ENCODE measurements at regions not wholly inside any gene's neighbourhood (a gene's known extent, or its start where the extent isn't known, plus 50 kb on each side); places are given as distances from the start of the nearest gene placed in this dataset.
"Not testable (repeated sequence)": the region's sequence is repeated elsewhere in the genome, so short reads cannot be mapped to it uniquely, and the experiment has no call there.

DNA sequence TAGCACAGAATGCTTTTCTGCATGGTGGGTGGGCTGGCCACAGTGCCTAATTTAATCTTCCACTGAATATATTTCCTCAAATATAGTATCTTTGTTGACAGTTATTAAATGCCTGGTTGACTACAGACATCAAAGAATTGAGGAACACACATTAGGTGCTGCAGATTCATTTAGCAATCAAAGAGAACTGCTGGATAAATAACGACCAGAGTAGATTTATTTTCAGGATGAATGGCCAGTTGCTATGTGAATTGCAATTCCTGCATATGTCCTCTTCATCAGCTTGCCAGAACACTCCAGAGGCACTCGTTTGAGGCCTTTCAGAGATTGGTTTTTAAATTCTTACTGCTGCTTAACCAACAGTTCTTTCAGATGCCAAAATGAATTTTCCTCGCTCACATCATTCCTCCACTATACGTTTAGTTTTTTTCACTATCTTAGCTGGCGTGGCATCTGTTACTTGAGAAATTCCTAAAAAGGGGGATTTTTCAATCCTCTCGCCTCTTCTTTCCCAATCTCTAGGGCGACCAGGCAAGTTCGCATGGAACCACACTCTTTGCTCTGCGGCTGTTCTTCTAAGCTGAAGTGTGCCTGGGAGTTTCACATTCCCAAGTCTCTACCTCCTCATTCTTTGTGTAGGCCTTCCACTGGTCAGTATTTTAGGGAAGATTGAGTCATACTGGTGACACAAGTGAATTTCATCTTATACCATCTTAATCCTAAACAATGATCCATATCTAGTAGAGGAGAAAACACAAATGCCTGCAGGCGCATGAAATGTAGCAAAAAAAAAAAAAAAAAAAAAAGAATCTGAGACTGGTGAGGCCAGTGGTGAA, 237.1 kb upstream of the NMUR2 start:
- no peak for DNase-seq (ENCODE audit: low spot score)
- Mint-ChIP-seq H3K36me3 (ENCODE audit: low read depth) (no peaks in the 10 kb centered on the region), H3K27ac (no peak overlapping the region), H3K4me1 (ENCODE audit: low read depth) (no peaks in the 10 kb centered on the region), H3K9me3 (no peaks in the 10 kb centered on the region), H3K27me3 (ENCODE audit: insufficient read depth) (no peaks in the 10 kb centered on the region), H3K4me3 (no peak overlapping the region)
- intact Hi-C loops (cut with micrococcal nuclease), result no loop called here

DNA sequence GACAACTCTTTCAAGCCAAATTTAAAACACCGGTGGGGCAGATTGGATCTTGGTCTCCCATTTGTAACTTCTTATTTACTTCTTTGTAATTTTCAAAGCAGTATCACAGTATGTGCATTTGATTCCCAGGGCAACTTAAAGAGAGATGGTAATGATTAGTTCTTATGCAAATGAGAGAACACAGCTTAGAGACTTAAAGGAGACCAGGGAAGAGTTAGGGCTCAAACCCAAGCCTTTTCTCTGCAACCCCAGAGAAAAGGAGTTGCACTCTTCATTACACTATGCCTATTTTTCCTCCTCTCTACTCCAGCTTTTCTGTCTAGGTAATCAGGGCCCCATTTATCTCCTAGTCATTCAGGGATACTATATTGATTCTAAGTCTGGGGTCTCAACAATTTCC, 237.8 kb upstream of the NMUR2 start:
- no peak overlapping the region for H3K4me3 Mint-ChIP-seq
- no peak overlapping the region for H3K27ac Mint-ChIP-seq
- intact Hi-C loops (cut with micrococcal nuclease), result no loop called here
- no peaks in the 10 kb centered on the region for H3K4me1 Mint-ChIP-seq (ENCODE audit: low read depth)
- no peaks in the 10 kb centered on the region for H3K27me3 Mint-ChIP-seq (ENCODE audit: insufficient read depth)
- DNase-seq (ENCODE audit: low spot score), result no peak
- no peaks in the 10 kb centered on the region for H3K36me3 Mint-ChIP-seq (ENCODE audit: low read depth)
- H3K9me3 Mint-ChIP-seq, result no peaks in the 10 kb centered on the region

DNA sequence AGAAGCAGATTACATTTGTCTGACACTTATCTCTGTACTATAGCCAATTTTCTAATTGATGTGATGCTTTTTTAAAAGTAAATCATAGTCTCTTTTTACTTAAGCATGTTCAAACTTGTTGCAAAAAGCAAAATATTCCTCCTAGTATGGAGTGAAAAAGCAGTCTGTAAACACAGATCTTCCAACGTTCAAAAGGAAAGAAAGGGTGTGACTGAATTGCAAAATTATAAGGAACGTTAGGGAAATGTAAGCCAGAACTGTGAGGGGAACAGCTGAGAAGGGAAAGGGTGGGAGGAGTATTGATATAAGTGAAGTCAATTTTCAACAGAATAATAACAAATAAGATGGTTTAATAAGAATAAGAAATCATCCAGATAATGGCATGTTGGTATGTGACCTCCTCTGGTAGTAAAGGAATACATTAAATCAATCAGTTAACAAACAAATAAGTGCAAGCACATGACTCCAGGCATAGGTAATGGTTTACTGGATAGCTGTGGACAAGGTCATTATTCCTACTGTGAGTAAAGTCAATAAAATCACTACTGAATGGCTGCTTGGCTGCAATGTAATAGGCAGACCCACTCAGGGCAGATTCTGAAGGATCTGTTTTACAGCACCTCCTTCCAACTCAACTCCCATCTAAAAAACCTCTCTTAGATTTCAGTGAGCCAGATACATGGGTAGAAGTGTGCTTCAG, 239.1 kb upstream of the NMUR2 start:
- H3K9me3 Mint-ChIP-seq, result no peaks in the 10 kb centered on the region
- H3K36me3 Mint-ChIP-seq (ENCODE audit: low read depth), result no peaks in the 10 kb centered on the region
- H3K27me3 Mint-ChIP-seq (ENCODE audit: insufficient read depth), result no peaks in the 10 kb centered on the region
- intact Hi-C loops (cut with micrococcal nuclease), result no loop called here
- H3K4me1 Mint-ChIP-seq (ENCODE audit: low read depth), result no peaks in the 10 kb centered on the region
- H3K27ac Mint-ChIP-seq, result no peak overlapping the region
- no peak for DNase-seq (ENCODE audit: low spot score)
- no peak overlapping the region for H3K4me3 Mint-ChIP-seq

DNA sequence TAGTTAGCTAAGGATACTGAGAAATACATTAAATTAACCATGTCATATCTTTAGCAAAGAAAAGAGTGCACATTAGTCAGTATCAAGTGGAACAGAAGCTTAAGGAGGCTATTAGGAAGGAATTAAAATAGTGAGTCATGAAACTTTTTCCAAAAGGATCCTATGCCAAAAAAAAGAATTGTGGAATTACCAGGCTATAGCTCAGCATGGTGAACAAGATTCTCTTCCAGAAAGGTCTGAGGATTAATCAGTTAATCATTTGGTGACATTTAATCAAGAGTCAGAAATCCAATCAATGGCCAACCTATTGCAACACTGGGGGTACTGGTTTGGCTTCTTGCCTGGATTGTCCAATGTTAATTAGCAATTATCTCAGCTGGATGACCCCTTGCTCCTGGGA, 244.5 kb upstream of the NMUR2 start:
- Mint-ChIP-seq H3K4me3 (no peak overlapping the region), H3K9me3 (no peaks in the 10 kb centered on the region), H3K27me3 (ENCODE audit: insufficient read depth) (no peaks in the 10 kb centered on the region), H3K36me3 (ENCODE audit: low read depth) (no peaks in the 10 kb centered on the region), H3K27ac (no peak overlapping the region), H3K4me1 (ENCODE audit: low read depth) (no peaks in the 10 kb centered on the region)
- intact Hi-C loops (cut with micrococcal nuclease), result no loop called here
- no peak for DNase-seq (ENCODE audit: low spot score)

DNA sequence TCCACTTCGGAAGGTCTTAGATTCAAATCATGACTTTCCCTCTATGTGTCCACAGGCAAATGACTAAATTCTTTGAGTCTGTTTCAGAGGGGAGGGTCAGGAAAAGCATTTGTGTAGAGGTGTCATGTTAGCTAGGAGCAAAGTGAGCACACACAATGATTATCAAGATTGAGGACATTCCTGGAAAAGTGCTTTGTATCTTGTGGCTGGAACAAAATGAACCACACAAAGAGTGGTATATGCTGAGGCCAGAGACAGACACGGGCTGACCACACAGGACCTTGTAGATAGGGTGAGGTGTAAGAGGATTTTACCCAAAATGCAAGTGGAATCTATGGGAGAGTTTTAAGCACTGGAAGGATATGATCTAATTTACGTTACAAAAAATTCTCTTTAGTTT, 245.3 kb upstream of the NMUR2 start:
- Mint-ChIP-seq H3K4me1 (ENCODE audit: low read depth) (no peaks in the 10 kb centered on the region), H3K27me3 (ENCODE audit: insufficient read depth) (no peaks in the 10 kb centered on the region), H3K27ac (no peak overlapping the region), H3K36me3 (ENCODE audit: low read depth) (no peaks in the 10 kb centered on the region), H3K9me3 (no peaks in the 10 kb centered on the region), H3K4me3 (no peak overlapping the region)
- intact Hi-C loops (cut with micrococcal nuclease), result no loop called here
- no peak for DNase-seq (ENCODE audit: low spot score)

DNA sequence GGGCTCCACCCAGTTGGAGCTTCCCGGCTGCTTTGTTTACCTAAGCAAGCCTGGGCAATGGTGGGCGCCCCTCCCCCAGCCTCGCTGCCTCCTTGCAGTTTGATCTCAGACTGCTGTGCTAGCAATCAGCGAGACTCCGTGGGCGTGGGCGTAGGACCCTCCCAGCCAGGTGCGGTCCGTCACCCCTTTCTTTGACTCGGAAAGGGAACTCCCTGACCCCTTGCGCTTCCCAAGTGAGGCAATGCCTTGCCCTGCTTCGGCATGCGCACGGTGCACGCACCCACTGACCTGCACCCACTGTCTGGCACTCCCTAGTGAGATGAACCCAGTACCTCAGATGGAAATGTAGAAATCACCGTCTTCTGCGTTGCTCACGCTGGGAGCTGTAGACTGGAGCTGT, 254.4 kb upstream of the NMUR2 start:
- H3K27me3 Mint-ChIP-seq (ENCODE audit: insufficient read depth); H3K4me3 Mint-ChIP-seq; intact Hi-C loops (cut with micrococcal nuclease); H3K27ac Mint-ChIP-seq; H3K9me3 Mint-ChIP-seq; H3K36me3 Mint-ChIP-seq (ENCODE audit: low read depth); H3K4me1 Mint-ChIP-seq (ENCODE audit: low read depth); DNase-seq (ENCODE audit: low spot score): not testable (repeated sequence)

DNA sequence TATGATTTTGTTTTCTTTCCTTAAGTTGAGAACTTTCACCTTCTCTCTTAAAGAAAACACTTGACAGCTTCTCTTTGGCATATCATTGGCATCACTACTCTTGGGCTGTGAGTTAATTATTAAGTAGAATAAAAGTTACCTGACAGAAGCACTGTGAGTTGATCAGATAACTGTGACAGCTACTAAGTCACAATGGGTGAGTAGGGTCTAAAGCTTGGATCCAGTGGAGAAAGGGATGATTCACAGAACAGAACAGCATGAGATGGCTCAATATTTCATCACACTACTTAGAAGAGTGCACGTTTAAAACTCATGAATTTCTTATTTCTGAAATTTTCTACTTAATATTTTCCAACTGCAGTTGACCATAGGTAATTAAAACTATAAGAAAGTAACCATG, 268.5 kb upstream of the NMUR2 start:
- H3K4me1 Mint-ChIP-seq (ENCODE audit: low read depth), result no peaks in the 10 kb centered on the region
- DNase-seq (ENCODE audit: low spot score), result no peak
- no peaks in the 10 kb centered on the region for H3K36me3 Mint-ChIP-seq (ENCODE audit: low read depth)
- no peaks in the 10 kb centered on the region for H3K9me3 Mint-ChIP-seq
- no peaks in the 10 kb centered on the region for H3K27me3 Mint-ChIP-seq (ENCODE audit: insufficient read depth)
- intact Hi-C loops (cut with micrococcal nuclease), result no loop called here
- H3K4me3 Mint-ChIP-seq, result no peak overlapping the region
- H3K27ac Mint-ChIP-seq, result no peak overlapping the region

DNA sequence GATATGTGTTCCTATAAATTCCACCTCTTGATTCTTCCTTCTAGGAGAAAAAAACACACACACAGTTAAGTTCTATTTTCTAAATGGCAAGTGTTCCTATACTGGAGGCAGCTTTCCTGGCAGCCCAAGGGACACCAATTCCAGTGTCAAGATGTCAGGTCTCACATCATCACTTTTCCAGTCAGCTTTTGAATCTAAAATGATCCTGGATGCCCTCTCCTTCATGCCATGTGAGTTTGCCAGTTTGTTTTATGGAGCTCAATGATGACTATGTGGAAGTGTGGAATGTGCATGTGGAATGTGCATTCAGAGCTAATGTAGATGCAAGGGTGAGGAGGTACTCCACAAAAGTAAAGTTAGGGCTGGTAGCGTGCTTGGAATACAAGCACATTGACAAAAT, 269.3 kb upstream of the NMUR2 start:
- Mint-ChIP-seq H3K4me1 (ENCODE audit: low read depth) (no peaks in the 10 kb centered on the region), H3K27ac (no peak overlapping the region), H3K4me3 (no peak overlapping the region), H3K9me3 (no peaks in the 10 kb centered on the region), H3K27me3 (ENCODE audit: insufficient read depth) (no peaks in the 10 kb centered on the region), H3K36me3 (ENCODE audit: low read depth) (no peaks in the 10 kb centered on the region)
- no peak for DNase-seq (ENCODE audit: low spot score)
- intact Hi-C loops (cut with micrococcal nuclease), result no loop called here

DNA sequence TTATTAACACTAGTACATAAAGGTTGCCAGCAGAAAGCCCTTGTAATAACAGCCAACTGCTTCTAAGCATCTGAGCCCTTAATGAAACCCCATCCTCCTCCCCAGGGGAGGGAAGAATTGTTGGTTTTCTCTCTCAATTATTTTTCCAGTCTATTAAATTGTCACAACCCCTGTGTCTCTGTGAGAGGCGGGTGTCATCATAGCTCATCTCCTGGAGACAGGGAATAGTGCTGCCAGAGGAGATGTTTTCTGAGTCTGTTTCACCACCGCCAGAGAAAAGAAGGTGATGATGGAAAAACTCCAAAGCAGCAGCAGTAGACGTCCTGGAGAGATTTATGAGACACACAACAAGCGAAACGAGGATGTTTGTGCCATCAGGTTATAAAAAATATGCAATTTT, 271.1 kb upstream of the NMUR2 start:
- intact Hi-C loops (cut with micrococcal nuclease), result no loop called here
- no peak for DNase-seq (ENCODE audit: low spot score)
- no peaks in the 10 kb centered on the region for H3K36me3 Mint-ChIP-seq (ENCODE audit: low read depth)

DNA sequence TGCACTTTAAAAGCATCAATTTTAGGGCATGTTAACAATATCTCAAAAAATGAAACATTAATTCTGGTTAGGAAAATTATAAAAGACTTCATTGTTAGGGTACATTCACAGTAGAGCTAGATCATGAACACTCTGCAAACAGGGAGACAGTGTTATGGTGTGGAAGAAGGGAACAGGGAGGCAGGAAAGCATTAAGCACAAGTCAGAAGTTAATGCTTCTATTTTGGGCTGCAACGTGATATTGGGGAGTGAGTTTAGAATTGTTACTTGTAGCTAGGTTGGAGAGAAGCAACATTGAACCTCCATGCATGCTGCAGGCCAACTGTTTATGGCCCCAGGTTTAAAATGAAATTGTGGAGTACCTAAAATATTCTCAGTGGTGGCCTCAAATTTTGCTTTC, 278.1 kb upstream of the NMUR2 start:
- DNase-seq (ENCODE audit: low spot score), result no peak
- Mint-ChIP-seq H3K9me3 (peaks cover 12% of the 10 kb centered on the region), H3K36me3 (ENCODE audit: low read depth) (no peaks in the 10 kb centered on the region), H3K27ac (no peak overlapping the region), H3K4me3 (no peak overlapping the region), H3K4me1 (ENCODE audit: low read depth) (no peaks in the 10 kb centered on the region), H3K27me3 (ENCODE audit: insufficient read depth) (no peaks in the 10 kb centered on the region)
- intact Hi-C loops (cut with micrococcal nuclease), result no loop called here

More for the DNA sequence above, 271.1 kb upstream of the NMUR2 start:
- no peak overlapping the region for H3K27ac Mint-ChIP-seq
- H3K4me3 Mint-ChIP-seq, result no peak overlapping the region
- H3K9me3 Mint-ChIP-seq, result no peaks in the 10 kb centered on the region
- H3K4me1 Mint-ChIP-seq (ENCODE audit: low read depth), result no peaks in the 10 kb centered on the region
- no peaks in the 10 kb centered on the region for H3K27me3 Mint-ChIP-seq (ENCODE audit: insufficient read depth)

DNA sequence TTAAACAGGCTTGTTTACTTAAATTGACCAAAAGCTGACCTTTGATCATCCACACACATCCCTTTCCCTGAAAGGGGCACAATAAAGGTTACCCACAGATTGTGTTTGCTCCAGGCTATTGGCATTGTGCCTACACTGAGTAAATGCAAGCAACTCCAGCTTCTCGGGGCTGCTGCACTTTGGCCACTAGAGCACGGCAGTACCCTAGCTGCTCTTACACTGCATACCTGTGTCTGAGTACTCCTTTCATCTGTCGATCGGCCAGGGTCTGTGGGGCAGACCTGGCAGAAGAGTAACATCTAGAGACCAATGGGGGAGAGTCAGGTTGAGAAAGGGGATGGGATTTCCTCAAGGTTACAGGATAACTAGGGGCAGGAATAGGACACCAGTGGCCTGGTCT, 281.9 kb upstream of the NMUR2 start:
- no peak overlapping the region for H3K4me3 Mint-ChIP-seq
- no peaks in the 10 kb centered on the region for H3K36me3 Mint-ChIP-seq (ENCODE audit: low read depth)
- no peaks in the 10 kb centered on the region for H3K4me1 Mint-ChIP-seq (ENCODE audit: low read depth)
- intact Hi-C loops (cut with micrococcal nuclease), result no loop called here
- DNase-seq (ENCODE audit: low spot score), result no peak
- H3K27me3 Mint-ChIP-seq (ENCODE audit: insufficient read depth), result no peaks in the 10 kb centered on the region
- peaks cover 12% of the 10 kb centered on the region for H3K9me3 Mint-ChIP-seq
- H3K27ac Mint-ChIP-seq, result no peak overlapping the region

DNA sequence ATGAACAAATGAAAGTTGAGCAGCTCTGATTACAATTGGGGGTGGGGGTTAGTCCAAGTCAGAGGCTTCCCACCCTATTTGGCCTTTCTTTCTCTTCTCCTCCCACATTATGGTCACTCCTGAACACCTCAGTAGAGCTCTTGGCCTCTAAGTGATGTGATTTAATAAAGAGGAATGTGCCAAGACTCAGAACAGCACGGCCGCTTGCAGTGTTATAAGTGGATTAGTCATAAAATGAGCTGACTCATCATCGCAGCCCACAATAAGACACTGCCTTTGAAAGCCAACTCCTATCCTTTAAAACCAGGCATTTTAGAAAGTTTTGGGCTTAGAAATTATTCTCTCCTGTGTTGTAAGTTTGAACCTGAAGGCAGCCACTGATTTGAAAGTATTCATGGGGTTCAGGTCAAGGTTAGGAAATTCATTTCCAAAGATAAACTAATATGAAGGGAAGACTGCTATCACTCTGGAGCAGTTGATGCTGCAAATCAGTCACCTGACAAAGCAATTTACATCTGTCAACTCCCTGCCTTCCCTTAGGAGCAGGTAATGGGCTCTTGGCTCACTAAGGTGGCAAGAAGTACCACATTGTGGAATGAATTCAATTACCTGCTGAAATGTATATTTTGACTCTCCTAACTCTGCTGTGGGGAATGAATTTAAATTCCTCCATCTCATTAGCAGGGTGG, 283.6 kb upstream of the NMUR2 start:
- H3K36me3 Mint-ChIP-seq (ENCODE audit: low read depth), result no peaks in the 10 kb centered on the region
- peaks cover 12% of the 10 kb centered on the region for H3K9me3 Mint-ChIP-seq
- no peak for DNase-seq (ENCODE audit: low spot score)
- H3K4me3 Mint-ChIP-seq, result no peak overlapping the region
- H3K27ac Mint-ChIP-seq, result no peak overlapping the region
- no peaks in the 10 kb centered on the region for H3K4me1 Mint-ChIP-seq (ENCODE audit: low read depth)
- H3K27me3 Mint-ChIP-seq (ENCODE audit: insufficient read depth), result no peaks in the 10 kb centered on the region
- intact Hi-C loops (cut with micrococcal nuclease), result no loop called here

DNA sequence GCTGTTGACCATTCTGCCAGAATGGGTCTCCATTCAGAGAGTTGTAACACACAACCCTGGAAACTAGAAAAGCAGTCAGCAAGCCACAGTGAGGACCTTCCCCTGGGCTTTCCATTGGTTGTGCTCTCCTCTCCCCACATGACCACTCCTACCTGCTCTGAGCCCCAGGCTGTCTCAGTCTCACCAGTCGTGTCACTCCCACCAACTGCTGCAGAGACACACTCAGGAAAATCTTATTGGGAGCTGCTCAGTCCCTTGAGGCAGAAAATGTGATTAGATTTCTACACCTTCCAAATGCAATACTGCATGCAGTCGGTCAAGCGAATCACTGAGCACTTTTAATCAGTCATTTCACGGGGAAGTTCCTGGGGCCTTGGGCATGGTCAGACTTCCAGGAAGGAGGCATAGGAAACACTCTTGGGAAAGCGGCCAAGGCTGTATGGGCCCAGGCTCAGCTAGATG, 284.2 kb upstream of the NMUR2 start:
- H3K36me3 Mint-ChIP-seq (ENCODE audit: low read depth), result no peaks in the 10 kb centered on the region
- no peaks in the 10 kb centered on the region for H3K27me3 Mint-ChIP-seq (ENCODE audit: insufficient read depth)
- H3K9me3 Mint-ChIP-seq, result peaks cover 12% of the 10 kb centered on the region
- no peak overlapping the region for H3K4me3 Mint-ChIP-seq
- intact Hi-C loops (cut with micrococcal nuclease), result no loop called here
- no peak for DNase-seq (ENCODE audit: low spot score)
- no peak overlapping the region for H3K27ac Mint-ChIP-seq
- no peaks in the 10 kb centered on the region for H3K4me1 Mint-ChIP-seq (ENCODE audit: low read depth)
